GM18861 (cell line): ENCODE measurements at regions not wholly inside any gene's neighbourhood (a gene's known extent, or its start where the extent isn't known, plus 50 kb on each side); places are given as distances from the start of the nearest gene placed in this dataset.
"Not testable (repeated sequence)": the region's sequence is repeated elsewhere in the genome, so short reads cannot be mapped to it uniquely, and the experiment has no call there.

ENCODE experiments used
- ATAC-seq: cut with Tn5 transposase; IDR thresholded peaks from one replicate; pipeline ENCODE4 v1.9.1; 2021; ENCODE audit not compliant: unreplicated experiment

- no peak for ATAC-seq
These were observed 1084.7 kb upstream of the LRRTM1 start for GRCh38 chr2:81389203-81389602.

- no peak for ATAC-seq
These were observed 1059.2 kb upstream of the LRRTM1 start for GRCh38 chr2:81363800-81364199.

- not testable (repeated sequence) for ATAC-seq
These were observed 1057.9 kb upstream of the LRRTM1 start for GRCh38 chr2:81362468-81362867.

GRCh38 chr2:81355436-81355835, 1050.9 kb upstream of the LRRTM1 start:
- no peak for ATAC-seq

- ATAC-seq = no peak
These were observed 1029.5 kb upstream of the LRRTM1 start for GRCh38 chr2:81334046-81334445.

- ATAC-seq = no peak
These were observed 1024.4 kb upstream of the LRRTM1 start for GRCh38 chr2:81328968-81329367.

- no peak for ATAC-seq
These were observed 1023.4 kb upstream of the LRRTM1 start for GRCh38 chr2:81327911-81328310.

- no peak for ATAC-seq
These were observed 1019.5 kb upstream of the LRRTM1 start for GRCh38 chr2:81324046-81324445.

GRCh38 chr2:81304154-81304830, 999.7 kb upstream of the LRRTM1 start:
- ATAC-seq = no peak

GRCh38 chr2:81303321-81303720, 998.8 kb upstream of the LRRTM1 start:
- ATAC-seq = no peak

- ATAC-seq = no peak
These were observed 995.3 kb upstream of the LRRTM1 start for GRCh38 chr2:81299841-81300240.

- no peak for ATAC-seq
These were observed 986.3 kb upstream of the LRRTM1 start for GRCh38 chr2:81290846-81291245.

- ATAC-seq = no peak
These were observed 978.5 kb upstream of the LRRTM1 start for GRCh38 chr2:81283081-81283480.

- ATAC-seq = no peak
These were observed 977.7 kb upstream of the LRRTM1 start for GRCh38 chr2:81282151-81282769.

GRCh38 chr2:81276595-81276994, 972.0 kb upstream of the LRRTM1 start:
- ATAC-seq = no peak

GRCh38 chr2:81266106-81266505, 961.6 kb upstream of the LRRTM1 start:
- no peak for ATAC-seq

GRCh38 chr2:81263989-81264388, 959.4 kb upstream of the LRRTM1 start:
- ATAC-seq = no peak

GRCh38 chr2:81260320-81260719, 955.8 kb upstream of the LRRTM1 start:
- ATAC-seq = no peak

- peak; percentile 82 for ATAC-seq
These were observed 945.7 kb upstream of the LRRTM1 start for GRCh38 chr2:81250270-81250669.

- ATAC-seq = no peak
These were observed 944.6 kb upstream of the LRRTM1 start for GRCh38 chr2:81249152-81249551.

GRCh38 chr2:81247648-81248047, 943.1 kb upstream of the LRRTM1 start:
- peak; percentile 74 for ATAC-seq

GRCh38 chr2:81242501-81242900, 937.9 kb upstream of the LRRTM1 start:
- ATAC-seq = no peak

- ATAC-seq = no peak
These were observed 933.9 kb upstream of the LRRTM1 start for GRCh38 chr2:81238462-81238861.
